Endothelial cell of umbilical vein (primary cell): ENCODE measurements at regions not wholly inside any gene's neighbourhood (a gene's known extent, or its start where the extent isn't known, plus 50 kb on each side); places are given as distances from the start of the nearest gene placed in this dataset.

Experiments
- BruUV-seq: library from RNA; stranded (reverse); fragments of 400-500 nt; replicated peaks from 2 replicates; lab custom pipeline; 2021; lab: Mats Ljungman, UMichigan
- CTCF ChIA-PET: fragments of 300-600, 350-600 bp; sonication (Branson Sonifier 250); formaldehyde crosslinking; loops from one replicate; lab custom pipeline; 2021; ENCODE audit warnings: antibody characterized with exemption, inconsistent platforms; lab: Charles Lee
- POLR2A ChIA-PET: fragments of 300-600, 350-600 bp; sonication (Branson Sonifier 250); formaldehyde crosslinking; loops from one replicate; lab custom pipeline; 2021; ENCODE audit warnings: antibody characterized with exemption, inconsistent platforms; lab: Charles Lee
- DNase-seq: peaks from one replicate; pipeline ENCODE4 v3.0.0-alpha.2; 2011; ENCODE audit warnings: low read depth, low spot score
- FAIRE-seq: peaks from 2 replicates; lab custom pipeline; 2011; peaks lifted over from hg19 to GRCh38; lab: Jason Lieb, UNC
- H2AFZ ChIP-seq: 2 replicates; pipeline ENCODE4 v1.6.0; 2012; ENCODE audit warnings: low read depth, low read length, control low read depth, inconsistent platforms
- H3K27ac ChIP-seq: 2 replicates; pipeline ENCODE4 v1.5.1; 2011; ENCODE audit warnings: low read depth, mild to moderate bottlenecking, control low read depth, low read length, moderate library complexity; ENCODE audit not compliant: insufficient read depth
- H3K27me3 ChIP-seq, 2 experiments: 2 replicates each; pipeline versions ENCODE4 v1.6.0 to v1.6.1; 2011; ENCODE audit warnings: low read length in 2 of 2, mixed read lengths in 1 of 2; ENCODE audit not compliant: control insufficient read depth in 2 of 2, insufficient read depth in 2 of 2
- H3K36me3 ChIP-seq, 2 experiments: 2 replicates in 1 of 2; 3 replicates in 1 of 2; pipeline ENCODE4 v1.5.1; 2011; ENCODE audit warnings: low read length in 2 of 2, mild to moderate bottlenecking in 1 of 2, moderate library complexity in 1 of 2; ENCODE audit not compliant: control insufficient read depth in 2 of 2, insufficient read depth in 2 of 2; ENCODE audit errors: extremely low read depth in 1 of 2
- H3K4me1 ChIP-seq: 3 replicates; pipeline ENCODE4 v1.5.1; 2011; ENCODE audit warnings: mild to moderate bottlenecking, low read length; ENCODE audit not compliant: control insufficient read depth, insufficient read depth; ENCODE audit errors: extremely low read depth
- H3K4me2 ChIP-seq: 2 replicates; pipeline ENCODE4 v1.6.1; 2011; ENCODE audit warnings: low read length, control low read depth, mixed read lengths; ENCODE audit not compliant: insufficient read depth
- H3K4me3 ChIP-seq, 3 experiments: fragments of 200-600 bp in 1 of 3; sonication (generic), shearing (Covaris generic) in 1 of 3; replicated peaks in 1 of 3; 2 replicates each; pipeline ENCODE4 v1.5.1; 2011 to 2016; ENCODE audit warnings: control low read depth in 3 of 3, low read length in 3 of 3, mild to moderate bottlenecking in 2 of 3, inconsistent platforms in 1 of 3, low read depth in 1 of 3, moderate library complexity in 1 of 3; ENCODE audit not compliant: insufficient read depth in 1 of 3
- H3K79me2 ChIP-seq: 2 replicates; pipeline ENCODE4 v1.6.0; 2012; ENCODE audit warnings: low read length, inconsistent platforms; ENCODE audit not compliant: control insufficient read depth, insufficient read depth
- H3K9ac ChIP-seq: replicated peaks from 2 replicates; pipeline ENCODE3; 2011; ENCODE audit warnings: low read length, control low read depth; ENCODE audit not compliant: insufficient read depth; ENCODE audit errors: extremely low read depth
- H3K9me1 ChIP-seq: replicated peaks from 3 replicates; pipeline ENCODE4 v1.6.0; 2011; ENCODE audit warnings: mild to moderate bottlenecking, low read length; ENCODE audit not compliant: control insufficient read depth, insufficient read depth; ENCODE audit errors: extremely low read depth
- H3K9me3 ChIP-seq: replicated peaks from 2 replicates; pipeline ENCODE4 v1.5.1; 2012; ENCODE audit warnings: low read length, inconsistent platforms; ENCODE audit not compliant: control insufficient read depth, insufficient read depth
- H4K20me1 ChIP-seq: replicated peaks from 2 replicates; pipeline ENCODE3; 2011; ENCODE audit warnings: mild to moderate bottlenecking, low read length; ENCODE audit not compliant: control insufficient read depth, insufficient read depth; ENCODE audit errors: extremely low read depth
- EZH2 ChIP-seq: IDR thresholded peaks from 2 replicates; pipeline ENCODE4 v1.6.1; 2012; ENCODE audit warnings: borderline replicate concordance, low read depth, mild to moderate bottlenecking, moderate library complexity, low read length, inconsistent platforms; ENCODE audit not compliant: severe bottlenecking
- FOS ChIP-seq: IDR thresholded peaks from 2 replicates; pipeline ENCODE4 v1.6.1; 2011; ENCODE audit warnings: mild to moderate bottlenecking, low read length, moderate library complexity, borderline replicate concordance; ENCODE audit not compliant: insufficient read depth
- GATA2 ChIP-seq: IDR thresholded peaks from 2 replicates; pipeline ENCODE4 v1.7.0; 2011; ENCODE audit warnings: low read depth, mild to moderate bottlenecking, moderate library complexity, mixed read lengths, low read length; ENCODE audit not compliant: insufficient read length, insufficient read depth
- JUN ChIP-seq: IDR thresholded peaks from 2 replicates; pipeline ENCODE4 v1.6.1; 2011; ENCODE audit warnings: borderline replicate concordance, low read depth; ENCODE audit not compliant: insufficient read length, insufficient read depth
- MYC ChIP-seq: IDR thresholded peaks from one replicate; pipeline ENCODE4 v1.6.1; 2011; ENCODE audit warnings: mild to moderate bottlenecking, low read depth, low read length
- POLR2A ChIP-seq: IDR thresholded peaks from 2 replicates; pipeline ENCODE4 v1.6.1; 2012; ENCODE audit warnings: low read depth, mild to moderate bottlenecking, control low read depth, low read length
- POLR2AphosphoS5 ChIP-seq: IDR thresholded peaks from 2 replicates; pipeline ENCODE4 v1.6.1; 2012; ENCODE audit warnings: low read depth, mild to moderate bottlenecking, control low read depth, low read length, moderate library complexity; ENCODE audit not compliant: insufficient read depth
- dilution Hi-C: fragments of 300-500 bp; cut with MboI; formaldehyde crosslinking; loops from one replicate; pipeline ENCODE4 v1.15.0; 2019; ENCODE audit warnings: low sequenced_read_pairs; ENCODE audit not compliant: extremely low pct_ligation_motif_present
- intact Hi-C: fragments of 100-400 bp; cut with micrococcal nuclease; formaldehyde crosslinking; loops from one replicate; pipeline ENCODE4 v1.10.0; 2022
- TF ChIP-seq, protein P1 (sequence below): IDR thresholded peaks from 2 replicates; pipeline ENCODE4 v1.6.1; 2011; ENCODE audit not compliant: insufficient read depth, insufficient read length
- TF ChIP-seq, protein P2 (sequence below), 2 donors: IDR thresholded peaks; 1 replicate in 1 of 2; 2 replicates in 1 of 2; pipeline ENCODE4 v1.5.1; 2011; ENCODE audit warnings: low read length in 2 of 2, mild to moderate bottlenecking in 2 of 2, moderate library complexity in 2 of 2, control low read depth in 1 of 2, inconsistent platforms in 1 of 2, low read depth in 1 of 2; ENCODE audit not compliant: insufficient read depth in 1 of 2; ENCODE audit errors: extremely low read depth in 1 of 2

DNA sequence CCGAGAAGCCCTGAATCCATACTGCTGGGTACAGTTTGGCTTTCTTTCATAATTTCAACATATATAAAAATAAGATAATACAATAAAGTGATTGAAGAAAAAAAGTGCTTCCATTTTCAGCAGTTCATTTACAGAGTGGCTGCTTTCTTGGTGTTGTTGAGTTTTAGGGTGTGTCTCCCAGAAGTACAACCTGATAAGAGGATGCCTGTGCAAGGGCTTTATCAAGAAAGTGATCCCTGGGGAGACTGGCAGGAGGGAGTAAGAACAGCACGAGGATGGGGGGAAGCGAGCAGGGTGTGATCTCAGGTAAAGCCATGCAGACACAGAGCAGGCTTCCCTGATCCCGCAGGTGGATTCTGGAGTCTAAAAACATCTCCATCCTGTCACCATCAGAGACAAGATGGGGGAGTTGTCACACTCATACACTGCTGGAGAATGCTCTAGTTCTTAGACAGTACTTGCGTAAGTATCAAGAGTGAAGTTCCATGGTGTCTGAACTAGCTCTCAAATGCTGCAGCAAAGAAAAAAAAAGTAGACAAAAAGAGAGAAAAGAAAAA is 395.9 kb downstream of the CDH26 start:
- Histone ChIP-seq H3K9me1 (no peaks in the 10 kb centered on the region), H3K27ac (no peak overlapping the region), H3K9me3 (peaks cover 12% of the 10 kb centered on the region), H3K4me1 (no peaks in the 10 kb centered on the region), H3K4me2 (no peak overlapping the region), H4K20me1 (no peaks in the 10 kb centered on the region), H2AFZ (no peak overlapping the region), H3K4me3 (no peak overlapping the region), H3K27me3 (no peaks in the 10 kb centered on the region), H3K9ac (no peak overlapping the region), H3K79me2 (no peaks in the 10 kb centered on the region), H3K36me3 (no peaks in the 10 kb centered on the region)
- POLR2A ChIA-PET: no interaction called here
- CTCF ChIA-PET: no interaction called here
- dilution Hi-C loops: no loop called here
- no TSS peak for BruUV-seq
- DNase-seq: no peak
- intact Hi-C loops: no loop called here
- FAIRE-seq: no peak
- no peak for TF ChIP-seq MYC
- TF ChIP-seq, protein P1, sequence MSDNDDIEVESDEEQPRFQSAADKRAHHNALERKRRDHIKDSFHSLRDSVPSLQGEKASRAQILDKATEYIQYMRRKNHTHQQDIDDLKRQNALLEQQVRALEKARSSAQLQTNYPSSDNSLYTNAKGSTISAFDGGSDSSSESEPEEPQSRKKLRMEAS: no peak
- TF ChIP-seq POLR2AphosphoS5: no peak
- TF ChIP-seq EZH2: no peak
- TF ChIP-seq POLR2A: no peak
- TF ChIP-seq JUN: no peak
- TF ChIP-seq FOS: no peak
- TF ChIP-seq GATA2: no peak
- TF ChIP-seq, protein P2, sequence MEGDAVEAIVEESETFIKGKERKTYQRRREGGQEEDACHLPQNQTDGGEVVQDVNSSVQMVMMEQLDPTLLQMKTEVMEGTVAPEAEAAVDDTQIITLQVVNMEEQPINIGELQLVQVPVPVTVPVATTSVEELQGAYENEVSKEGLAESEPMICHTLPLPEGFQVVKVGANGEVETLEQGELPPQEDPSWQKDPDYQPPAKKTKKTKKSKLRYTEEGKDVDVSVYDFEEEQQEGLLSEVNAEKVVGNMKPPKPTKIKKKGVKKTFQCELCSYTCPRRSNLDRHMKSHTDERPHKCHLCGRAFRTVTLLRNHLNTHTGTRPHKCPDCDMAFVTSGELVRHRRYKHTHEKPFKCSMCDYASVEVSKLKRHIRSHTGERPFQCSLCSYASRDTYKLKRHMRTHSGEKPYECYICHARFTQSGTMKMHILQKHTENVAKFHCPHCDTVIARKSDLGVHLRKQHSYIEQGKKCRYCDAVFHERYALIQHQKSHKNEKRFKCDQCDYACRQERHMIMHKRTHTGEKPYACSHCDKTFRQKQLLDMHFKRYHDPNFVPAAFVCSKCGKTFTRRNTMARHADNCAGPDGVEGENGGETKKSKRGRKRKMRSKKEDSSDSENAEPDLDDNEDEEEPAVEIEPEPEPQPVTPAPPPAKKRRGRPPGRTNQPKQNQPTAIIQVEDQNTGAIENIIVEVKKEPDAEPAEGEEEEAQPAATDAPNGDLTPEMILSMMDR (IDR thresholded peaks at IDR 0.05; ENCODE audit: extremely low read depth in 1 of 2, insufficient read depth in 1 of 2, low read depth in 1 of 2, low read length in 2 of 2): no peak
